Stimulated activated naive B cell treated with anti-CD40 and anti-IgM and Interleukin-4, amounts not matched to agents 10 μg/mL and 1 μg/mL and 100 μg/mL, for 72 hours (primary cell): ENCODE measurements at regions not wholly inside any gene's neighbourhood (a gene's known extent, or its start where the extent isn't known, plus 50 kb on each side); places are given as distances from the start of the nearest gene placed in this dataset.

Experiments used
- ATAC-seq, 2 donors: fragments of 150-1000 bp; cut with Tn5 transposase; replicated peaks; 2 replicates each; pipeline ENCODE4 v1.10.0; 2021; ENCODE audit warnings: moderate library complexity in 1 of 2
- DNase-seq: peaks from one replicate; pipeline ENCODE4 v3.0.0; 2021
- H3K27ac Mint-ChIP-seq: one replicate; pipeline ENCODE4 v1.8.0; 2022; ENCODE audit warnings: mild to moderate bottlenecking, mixed read lengths
- H3K27me3 Mint-ChIP-seq, 2 donors: one replicate each; pipeline ENCODE4 v1.8.0; 2022; ENCODE audit warnings: mixed read lengths in 2 of 2
- H3K36me3 Mint-ChIP-seq, 2 donors: one replicate each; pipeline ENCODE4 v1.8.0; 2022; ENCODE audit warnings: mixed read lengths in 2 of 2, mild to moderate bottlenecking in 1 of 2
- H3K4me1 Mint-ChIP-seq, 2 donors: one replicate each; pipeline ENCODE4 v1.8.0; 2022; ENCODE audit warnings: mixed read lengths in 2 of 2, mild to moderate bottlenecking in 1 of 2
- H3K4me3 Mint-ChIP-seq, 2 donors: one replicate each; pipeline ENCODE4 v1.8.0; 2022; ENCODE audit warnings: mild to moderate bottlenecking in 2 of 2, mixed read lengths in 2 of 2, moderate library complexity in 1 of 2
- H3K9me3 Mint-ChIP-seq, 2 donors: one replicate each; pipeline ENCODE4 v1.8.0; 2022; ENCODE audit warnings: mixed read lengths in 2 of 2, mild to moderate bottlenecking in 1 of 2

DNA sequence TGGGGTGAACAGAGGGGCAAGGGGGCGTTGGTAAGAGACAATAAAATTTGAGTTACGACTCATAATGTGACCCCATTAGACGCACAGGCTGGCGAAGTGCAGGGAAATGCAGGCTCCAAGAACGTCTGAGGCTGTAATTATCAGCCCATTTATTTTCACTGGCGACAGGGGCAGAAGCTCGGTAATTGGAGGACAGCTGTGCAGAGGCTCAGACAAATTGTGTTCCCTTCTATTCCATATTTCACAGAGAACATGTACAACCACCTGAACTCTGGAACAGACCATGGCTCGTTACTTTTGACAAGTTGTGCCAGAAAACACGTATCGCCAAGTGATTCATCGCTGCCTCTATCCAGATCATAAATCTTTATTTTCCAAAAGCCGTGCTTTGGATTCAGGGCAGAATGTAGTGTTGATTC, 137.3 kb upstream of the FRMD4A start:
- Mint-ChIP-seq H3K27me3 (peaks cover 35 to 65% of the 10 kb centered on the region in 2 donors), H3K9me3 (peaks cover 0 to 8% of the 10 kb centered on the region in 2 donors), H3K36me3 (no peaks in the 10 kb centered on the region), H3K27ac (no peak overlapping the region), H3K4me3 (no peak overlapping the region), H3K4me1 (no peaks in the 10 kb centered on the region)
- ATAC-seq: no peak
- no peak for DNase-seq

DNA sequence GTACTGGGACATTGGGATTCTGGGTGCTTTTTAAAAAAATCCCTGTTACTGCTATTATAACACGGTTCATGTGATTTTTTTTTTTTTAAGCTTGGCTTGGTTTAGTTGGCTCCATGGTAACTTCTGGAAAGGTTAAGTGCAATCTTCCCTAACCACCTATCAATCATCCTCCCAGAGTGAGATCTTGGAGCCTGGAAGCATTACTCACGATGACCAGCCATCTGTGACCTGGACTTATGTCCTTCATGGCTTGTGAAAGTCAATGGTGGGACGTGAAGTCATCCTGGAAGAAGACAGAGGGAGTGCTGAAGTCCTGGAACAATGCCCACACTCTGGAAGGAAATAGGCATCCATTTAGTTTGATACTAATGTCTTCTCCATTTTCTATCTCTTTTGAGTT, 135.5 kb upstream of the FRMD4A start:
- Mint-ChIP-seq H3K4me1 (no peaks in the 10 kb centered on the region), H3K27me3 (peaks cover 31 to 64% of the 10 kb centered on the region in 2 donors), H3K4me3 (no peak overlapping the region), H3K27ac (no peak overlapping the region), H3K9me3 (peaks cover 4 to 12% of the 10 kb centered on the region in 2 donors), H3K36me3 (no peaks in the 10 kb centered on the region)
- DNase-seq (no peak), ATAC-seq (no peak)

DNA sequence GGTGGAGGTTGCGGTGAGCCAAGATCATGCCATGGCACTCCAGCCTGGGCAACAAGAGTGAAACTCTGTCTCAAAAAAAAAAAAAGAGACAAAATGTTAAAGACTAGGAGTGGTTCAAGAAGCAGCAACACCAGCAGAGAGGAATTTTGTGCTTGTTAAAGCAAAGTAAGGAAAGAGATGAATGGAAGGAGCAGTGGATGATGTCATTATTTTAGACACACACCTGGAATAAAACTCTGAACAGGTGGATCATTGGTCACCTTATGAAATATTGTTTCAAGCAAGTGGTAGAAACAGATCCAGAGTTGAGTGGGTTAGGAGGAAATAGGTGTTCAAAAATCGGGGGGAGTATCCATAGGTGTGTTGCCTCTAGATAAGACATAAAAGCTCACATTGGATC, 129.7 kb upstream of the FRMD4A start:
- Mint-ChIP-seq H3K4me3 (no peak overlapping the region), H3K9me3 (peaks cover 13 to 15% of the 10 kb centered on the region in 2 donors), H3K4me1 (peaks cover 1 to 7% of the 10 kb centered on the region in 2 donors), H3K27me3 (peaks cover 30 to 46% of the 10 kb centered on the region in 2 donors), H3K27ac (no peak overlapping the region), H3K36me3 (peaks cover 4 to 6% of the 10 kb centered on the region in 2 donors)
- ATAC-seq (no peak), DNase-seq (no peak)

DNA sequence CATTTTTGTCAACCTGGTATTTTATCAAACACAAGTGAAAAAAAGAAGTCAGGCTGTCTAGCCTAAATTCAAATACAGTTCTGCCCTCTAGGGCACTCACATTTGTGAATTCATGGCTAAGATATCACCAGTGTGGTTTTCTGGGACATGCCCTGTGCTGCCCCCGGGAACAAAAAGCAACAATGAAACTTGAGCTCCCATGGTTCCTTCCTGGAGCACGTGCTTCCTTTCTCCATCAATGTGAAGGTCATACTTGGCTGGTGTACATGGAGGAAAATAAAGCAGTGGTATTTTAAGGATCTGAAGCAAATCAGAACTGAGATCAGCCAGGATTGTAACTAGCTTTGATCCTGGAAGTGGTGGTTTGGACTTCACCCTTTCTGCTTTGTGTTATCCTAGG, 128.9 kb upstream of the FRMD4A start:
- no peak overlapping the region for H3K4me3 Mint-ChIP-seq
- ATAC-seq (no peak), DNase-seq (no peak)
- no peak overlapping the region for H3K27ac Mint-ChIP-seq
- H3K9me3 Mint-ChIP-seq: peaks cover 13 to 15% of the 10 kb centered on the region in 2 donors
- peaks cover 1 to 7% of the 10 kb centered on the region in 2 donors for H3K4me1 Mint-ChIP-seq
- peaks cover 30 to 46% of the 10 kb centered on the region in 2 donors for H3K27me3 Mint-ChIP-seq
- peaks cover 4 to 6% of the 10 kb centered on the region in 2 donors for H3K36me3 Mint-ChIP-seq

DNA sequence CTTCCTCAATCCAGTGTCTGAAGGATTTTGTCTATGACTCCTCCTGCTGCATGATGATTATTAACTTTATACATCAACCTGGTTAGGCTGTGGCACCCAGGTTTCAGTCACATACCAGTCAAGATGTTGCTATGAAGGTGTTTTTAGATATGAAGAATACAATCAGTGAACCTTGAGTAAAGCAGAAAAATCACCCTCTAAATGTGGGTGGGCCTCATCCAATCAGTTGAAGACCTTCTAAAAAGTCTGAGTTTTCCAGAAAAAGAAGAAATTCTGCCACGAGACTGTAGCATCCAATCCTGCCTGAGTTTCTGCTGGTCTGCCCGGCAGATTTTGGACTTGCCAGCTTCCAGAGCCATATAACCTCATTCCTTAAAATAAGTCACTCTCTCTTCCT, 126.1 kb upstream of the FRMD4A start:
- H3K27ac Mint-ChIP-seq: no peak overlapping the region
- peaks cover 8 to 9% of the 10 kb centered on the region in 2 donors for H3K9me3 Mint-ChIP-seq
- H3K36me3 Mint-ChIP-seq: peaks cover 4 to 6% of the 10 kb centered on the region in 2 donors
- H3K4me3 Mint-ChIP-seq: no peak overlapping the region
- ATAC-seq (no peak), DNase-seq (no peak)
- peaks cover 27 to 34% of the 10 kb centered on the region in 2 donors for H3K27me3 Mint-ChIP-seq
- peaks cover 1 to 7% of the 10 kb centered on the region in 2 donors for H3K4me1 Mint-ChIP-seq

DNA sequence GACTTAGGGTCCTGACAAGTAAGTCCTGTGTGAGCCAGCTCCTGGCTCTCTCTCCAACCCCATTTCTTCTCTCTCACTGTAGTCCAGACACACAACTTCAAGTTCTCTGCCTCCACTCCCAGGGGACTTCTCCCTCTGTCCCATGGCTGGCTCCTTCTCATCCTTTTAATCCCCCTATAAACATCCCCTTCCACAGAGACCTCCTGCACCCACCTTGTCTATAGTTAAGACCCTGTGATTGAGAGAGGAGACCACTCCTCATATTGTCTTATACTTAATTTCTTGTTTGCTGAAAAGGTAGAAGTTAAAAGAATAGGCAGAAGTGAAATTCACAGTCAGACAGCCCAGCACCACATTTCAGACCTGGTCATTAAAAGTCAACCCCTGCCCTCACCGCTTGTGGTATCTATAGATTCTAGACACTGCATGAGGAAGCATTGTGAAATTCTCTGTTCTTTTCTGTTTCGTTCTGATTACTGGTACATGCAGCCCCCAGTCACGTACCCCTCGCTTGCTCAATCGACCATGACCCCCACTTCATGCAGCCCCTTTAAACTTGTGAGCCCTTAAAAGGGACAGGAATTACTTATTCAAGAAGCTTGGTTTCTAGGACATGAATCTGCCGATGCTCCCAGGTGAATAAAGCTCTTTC, 125.6 kb upstream of the FRMD4A start:
- H3K36me3 Mint-ChIP-seq: peaks cover 4 to 6% of the 10 kb centered on the region in 2 donors
- H3K9me3 Mint-ChIP-seq: peaks cover 8 to 9% of the 10 kb centered on the region in 2 donors
- no peak overlapping the region for H3K4me3 Mint-ChIP-seq
- no peak for ATAC-seq
- DNase-seq: no peak
- peaks cover 22 to 34% of the 10 kb centered on the region in 2 donors for H3K27me3 Mint-ChIP-seq
- H3K27ac Mint-ChIP-seq: no peak overlapping the region
- H3K4me1 Mint-ChIP-seq: peaks cover 1 to 7% of the 10 kb centered on the region in 2 donors

DNA sequence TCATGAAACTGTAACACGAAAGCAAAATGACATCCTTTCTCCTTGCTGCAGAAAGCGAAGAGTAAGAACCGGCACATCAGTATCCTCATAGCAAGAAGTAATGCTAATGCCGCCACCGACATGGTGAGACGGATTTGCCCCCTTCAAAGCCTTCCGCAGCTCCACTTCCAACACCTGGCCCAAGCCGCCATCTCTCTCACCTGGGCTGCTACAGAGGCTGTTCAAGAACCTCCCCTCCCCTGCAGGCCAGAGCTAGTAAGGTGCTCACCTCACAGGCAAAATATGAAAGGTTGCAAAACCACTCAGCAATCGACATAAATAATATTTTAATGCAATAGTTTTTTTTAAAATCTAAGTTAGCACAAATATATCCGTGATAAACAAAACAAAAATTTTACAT, 123.9 kb upstream of the FRMD4A start:
- no peak overlapping the region for H3K4me3 Mint-ChIP-seq
- ATAC-seq (no peak), DNase-seq (no peak)
- H3K36me3 Mint-ChIP-seq: peaks cover 4 to 6% of the 10 kb centered on the region in 2 donors
- peaks cover 8 to 11% of the 10 kb centered on the region in 2 donors for H3K9me3 Mint-ChIP-seq
- peaks cover 4 to 7% of the 10 kb centered on the region in 2 donors for H3K4me1 Mint-ChIP-seq
- no peak overlapping the region for H3K27ac Mint-ChIP-seq
- H3K27me3 Mint-ChIP-seq: peaks cover 16 to 38% of the 10 kb centered on the region in 2 donors

DNA sequence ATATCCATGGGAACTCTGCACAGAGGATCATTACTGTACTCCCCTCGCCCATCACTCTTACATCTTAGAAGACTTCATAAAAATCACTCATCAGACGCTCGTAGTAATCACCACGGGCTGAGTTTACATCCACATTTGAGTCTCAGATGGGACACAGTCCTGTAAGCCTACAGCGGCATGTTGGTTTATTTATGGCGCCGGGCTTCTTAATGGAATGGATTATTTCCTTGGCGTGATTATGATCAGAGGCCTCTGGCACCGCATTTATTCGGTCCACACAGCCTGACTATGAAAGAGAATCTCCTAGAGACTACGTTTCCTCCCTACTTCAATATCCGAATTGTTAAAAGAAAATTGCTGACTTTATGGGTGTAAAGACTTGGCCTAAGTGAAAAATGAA, 123.5 kb upstream of the FRMD4A start:
- no peak overlapping the region for H3K27ac Mint-ChIP-seq
- no peak for DNase-seq
- peaks cover 4 to 6% of the 10 kb centered on the region in 2 donors for H3K36me3 Mint-ChIP-seq
- H3K4me3 Mint-ChIP-seq: no peak overlapping the region
- peaks cover 8 to 15% of the 10 kb centered on the region in 2 donors for H3K9me3 Mint-ChIP-seq
- ATAC-seq: no peak
- peaks cover 20 to 42% of the 10 kb centered on the region in 2 donors for H3K27me3 Mint-ChIP-seq
- peaks cover 4 to 7% of the 10 kb centered on the region in 2 donors for H3K4me1 Mint-ChIP-seq

DNA sequence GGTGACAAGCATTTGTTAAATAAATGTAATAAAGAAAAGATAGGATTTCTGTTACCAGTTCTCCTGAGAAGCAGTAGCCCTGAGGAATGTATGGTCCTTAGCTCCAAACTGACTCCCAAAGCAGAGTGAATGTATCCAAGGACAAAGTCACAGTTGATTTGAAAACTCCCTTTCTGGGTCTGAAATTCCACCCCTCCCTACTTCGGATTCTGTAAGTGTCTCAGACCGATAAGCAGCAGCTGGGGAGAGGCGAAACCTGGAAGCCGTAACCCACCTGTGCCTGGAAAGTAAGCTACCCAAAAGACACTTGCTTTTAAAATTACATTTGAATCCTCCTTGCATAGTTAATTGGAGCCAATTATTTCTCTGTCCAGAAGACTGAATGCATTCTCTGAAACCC, 122.9 kb upstream of the FRMD4A start:
- Mint-ChIP-seq H3K4me1 (peaks cover 4 to 7% of the 10 kb centered on the region in 2 donors), H3K9me3 (peaks cover 8 to 16% of the 10 kb centered on the region in 2 donors), H3K27ac (no peak overlapping the region), H3K4me3 (no peak overlapping the region), H3K36me3 (peaks cover 4 to 6% of the 10 kb centered on the region in 2 donors), H3K27me3 (peaks cover 20 to 38% of the 10 kb centered on the region in 2 donors)
- DNase-seq: no peak
- no peak for ATAC-seq

DNA sequence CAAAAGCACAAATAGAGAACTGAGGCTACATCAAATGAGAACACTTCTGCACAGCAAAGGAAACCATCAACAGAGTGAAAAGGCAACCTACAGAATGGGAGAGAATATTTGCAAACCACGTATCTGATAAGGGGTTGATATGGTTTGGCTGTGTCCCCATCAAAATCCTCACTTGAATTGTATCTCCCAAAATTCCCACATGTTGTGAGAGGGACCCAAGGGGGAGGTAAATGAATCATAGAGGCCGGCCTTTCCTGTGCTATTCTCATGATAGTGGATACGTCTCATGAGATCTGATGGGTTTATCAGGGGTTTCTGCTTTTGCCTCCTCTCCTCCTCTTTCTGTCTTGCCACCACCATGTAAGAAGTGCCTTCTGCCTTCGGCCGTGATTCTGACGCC, 120.6 kb upstream of the FRMD4A start:
- H3K4me3 Mint-ChIP-seq: no peak overlapping the region
- ATAC-seq: no peak
- peaks cover 0 to 8% of the 10 kb centered on the region in 2 donors for H3K9me3 Mint-ChIP-seq
- DNase-seq: no peak
- H3K27ac Mint-ChIP-seq: no peak overlapping the region
- peaks cover 2 to 4% of the 10 kb centered on the region in 2 donors for H3K4me1 Mint-ChIP-seq
- peaks cover 7 to 25% of the 10 kb centered on the region in 2 donors for H3K27me3 Mint-ChIP-seq
- H3K36me3 Mint-ChIP-seq: no peaks in the 10 kb centered on the region

DNA sequence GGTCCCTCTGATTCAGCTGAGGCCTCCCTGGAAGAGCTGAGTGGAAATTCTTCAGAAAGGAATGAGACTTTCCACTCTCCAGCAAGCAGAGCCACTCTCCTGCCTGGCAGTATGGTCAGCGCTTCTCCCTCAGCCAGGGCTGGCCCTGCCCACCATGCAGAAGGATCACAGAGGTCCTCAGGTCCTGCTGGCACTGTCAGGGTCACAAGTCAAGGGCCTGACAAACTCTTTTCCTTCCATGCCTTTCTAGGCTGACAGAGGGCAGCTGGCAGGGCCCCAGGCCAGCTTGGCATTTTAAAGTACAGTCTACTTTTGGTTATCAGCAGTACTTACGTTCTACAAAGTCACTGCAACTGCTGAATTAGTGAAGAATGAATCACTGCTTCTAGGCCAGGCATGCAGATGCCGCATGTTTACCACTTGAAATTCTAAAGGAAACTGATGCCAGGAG, 119.3 kb upstream of the FRMD4A start:
- no peak for ATAC-seq
- DNase-seq: no peak
- peaks cover 0 to 8% of the 10 kb centered on the region in 2 donors for H3K9me3 Mint-ChIP-seq
- H3K27me3 Mint-ChIP-seq: peaks cover 7 to 25% of the 10 kb centered on the region in 2 donors
- no peak overlapping the region for H3K4me3 Mint-ChIP-seq
- peaks cover 0 to 2% of the 10 kb centered on the region in 2 donors for H3K4me1 Mint-ChIP-seq
- no peak overlapping the region for H3K27ac Mint-ChIP-seq
- no peaks in the 10 kb centered on the region for H3K36me3 Mint-ChIP-seq

DNA sequence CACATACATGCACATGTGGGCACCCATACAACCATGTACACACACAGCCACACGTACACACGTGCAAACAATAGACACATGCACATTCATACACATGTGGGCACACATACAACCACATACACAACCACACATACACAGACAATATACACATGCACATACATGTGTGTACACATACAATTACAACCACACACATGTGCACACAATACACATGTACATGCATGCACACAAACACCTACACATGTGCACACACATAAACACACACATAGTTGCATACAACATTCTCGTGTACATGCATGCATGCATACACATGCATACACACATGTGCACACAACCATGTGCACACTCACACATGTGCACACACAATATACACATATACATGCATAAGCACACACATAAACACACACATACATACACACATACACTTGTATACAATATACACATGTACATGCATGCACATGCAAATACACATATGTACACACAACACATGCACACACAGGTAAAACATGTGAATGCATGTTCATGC, 118.6 kb upstream of the FRMD4A start:
- Mint-ChIP-seq H3K4me3 (no peak overlapping the region), H3K27me3 (peaks cover 7 to 25% of the 10 kb centered on the region in 2 donors), H3K4me1 (peaks cover 0 to 2% of the 10 kb centered on the region in 2 donors), H3K36me3 (no peaks in the 10 kb centered on the region), H3K9me3 (peaks cover 0 to 8% of the 10 kb centered on the region in 2 donors), H3K27ac (no peak overlapping the region)
- DNase-seq: no peak
- no peak for ATAC-seq

DNA sequence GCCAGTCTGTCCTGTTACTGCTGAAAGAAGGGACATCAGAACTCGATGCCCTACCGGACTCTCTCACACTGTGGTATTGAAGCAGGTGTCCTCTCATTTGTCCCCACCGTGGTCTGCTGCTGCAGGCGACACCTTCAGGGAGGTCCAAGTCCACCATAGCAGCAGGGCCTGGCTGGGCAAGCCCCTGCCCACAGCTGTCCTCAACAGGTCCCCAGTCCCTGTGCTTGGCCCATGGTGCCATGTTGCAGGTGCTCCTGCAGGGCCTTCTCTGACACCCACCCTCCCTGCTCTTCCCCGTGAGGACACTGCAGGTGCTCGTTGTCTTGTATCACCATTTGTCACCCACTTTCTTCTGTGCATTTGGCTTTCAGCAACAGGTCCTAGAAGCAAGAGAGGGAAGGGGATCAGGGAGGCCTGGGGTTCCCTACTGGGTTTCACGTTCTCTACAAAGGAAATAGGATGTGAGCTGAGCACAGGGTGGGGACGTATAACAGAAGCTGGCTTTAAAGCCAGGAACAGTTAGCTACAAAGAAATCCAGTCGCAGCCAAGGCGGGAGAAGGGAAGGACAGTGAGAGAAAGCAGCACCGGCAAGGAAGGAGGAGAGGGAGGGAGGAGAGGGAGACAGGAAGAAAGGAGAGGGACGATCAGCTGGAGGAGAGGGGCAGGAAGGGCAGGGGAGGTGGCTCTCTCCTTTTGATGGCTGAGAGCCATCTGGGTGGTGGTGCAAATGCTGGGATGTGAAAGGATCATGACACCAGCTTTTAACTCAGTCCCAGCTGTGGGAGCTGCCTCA, 117.7 kb upstream of the FRMD4A start:
- no peaks in the 10 kb centered on the region for H3K36me3 Mint-ChIP-seq
- peaks cover 0 to 2% of the 10 kb centered on the region in 2 donors for H3K4me1 Mint-ChIP-seq
- H3K4me3 Mint-ChIP-seq: no peak overlapping the region
- no peak overlapping the region for H3K27ac Mint-ChIP-seq
- DNase-seq (no peak), ATAC-seq (no peak)
- peaks cover 11 to 25% of the 10 kb centered on the region in 2 donors for H3K27me3 Mint-ChIP-seq
- peaks cover 0 to 8% of the 10 kb centered on the region in 2 donors for H3K9me3 Mint-ChIP-seq

DNA sequence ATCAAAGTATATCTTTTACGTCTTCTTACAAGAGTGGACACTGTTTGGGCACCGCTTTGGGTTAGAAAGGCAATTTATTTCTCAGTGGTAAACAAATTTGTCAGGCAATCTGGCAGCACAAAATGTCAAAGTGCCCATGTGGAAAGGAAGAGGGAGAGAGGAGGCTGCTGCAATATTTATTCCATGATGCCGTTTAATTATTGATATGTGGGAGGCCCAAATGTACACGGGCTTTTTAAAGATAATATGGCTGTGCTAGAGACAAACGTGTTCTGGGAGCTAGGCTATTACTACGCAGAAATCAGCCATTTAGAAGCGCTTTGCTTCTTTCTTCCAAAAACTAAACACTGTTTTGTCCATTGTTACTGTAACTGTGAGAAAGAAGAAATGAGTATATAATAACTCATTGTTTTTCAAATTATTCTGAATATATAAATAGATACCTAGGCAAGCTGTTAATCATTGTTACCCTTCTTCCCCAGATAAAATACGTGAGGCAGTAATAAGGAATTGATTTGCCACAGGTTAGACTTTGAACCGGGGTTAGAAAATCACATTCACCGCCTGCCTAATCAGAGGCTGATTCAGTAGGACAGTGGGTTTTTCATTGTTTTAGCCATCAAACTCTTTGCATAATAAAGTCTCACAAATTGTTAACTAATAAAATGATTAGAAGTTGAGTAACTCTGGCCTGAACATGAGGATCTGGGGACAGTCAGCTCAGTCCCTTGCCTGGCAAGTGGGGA, 116.5 kb upstream of the FRMD4A start:
- Mint-ChIP-seq H3K27ac (no peak overlapping the region), H3K27me3 (peaks cover 11 to 25% of the 10 kb centered on the region in 2 donors), H3K4me3 (no peak overlapping the region), H3K4me1 (peaks cover 0 to 2% of the 10 kb centered on the region in 2 donors), H3K9me3 (peaks cover 0 to 8% of the 10 kb centered on the region in 2 donors), H3K36me3 (no peaks in the 10 kb centered on the region)
- no peak for DNase-seq
- no peak for ATAC-seq
